Inflammatory macrophage treated with lipopolysaccharide for 1 hour (primary cell): ENCODE measurements at regions not wholly inside any gene's neighbourhood (a gene's known extent, or its start where the extent isn't known, plus 50 kb on each side); places are given as distances from the start of the nearest gene placed in this dataset.
"Not testable (repeated sequence)": the region's sequence is repeated elsewhere in the genome, so short reads cannot be mapped to it uniquely, and the experiment has no call there.

Source experiments
- DNase-seq, 2 donors: peaks; one replicate each; pipeline ENCODE4 v3.0.0-alpha.2; 2020 to 2022

DNA sequence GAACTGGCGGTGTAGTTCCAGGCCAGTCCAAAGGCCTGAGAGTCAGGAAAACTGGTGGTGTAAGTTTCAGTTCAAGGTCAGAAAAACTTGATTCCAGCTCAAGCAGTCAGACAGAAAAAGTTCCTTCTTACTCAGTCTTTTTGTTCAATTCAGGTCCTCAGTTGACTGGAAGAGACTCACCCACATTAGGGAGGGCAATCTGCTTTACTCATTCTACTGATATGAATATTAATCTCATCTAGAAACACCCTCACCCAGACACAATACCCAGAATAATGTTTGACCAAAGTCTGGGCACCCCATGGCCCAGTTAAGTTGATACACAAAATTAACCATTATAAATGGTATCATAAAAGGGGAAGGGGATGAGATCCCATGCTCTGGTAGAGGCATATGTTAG lies 50.1 kb upstream of the LTA4H start:
- no peak for DNase-seq

- not testable (repeated sequence) for DNase-seq
These were observed 50.8 kb upstream of the LTA4H start for GRCh38 chr12:96086190-96086589.

GRCh38 chr12:96091833-96092232 lies 56.4 kb upstream of the LTA4H start:
- DNase-seq = no peak

DNA sequence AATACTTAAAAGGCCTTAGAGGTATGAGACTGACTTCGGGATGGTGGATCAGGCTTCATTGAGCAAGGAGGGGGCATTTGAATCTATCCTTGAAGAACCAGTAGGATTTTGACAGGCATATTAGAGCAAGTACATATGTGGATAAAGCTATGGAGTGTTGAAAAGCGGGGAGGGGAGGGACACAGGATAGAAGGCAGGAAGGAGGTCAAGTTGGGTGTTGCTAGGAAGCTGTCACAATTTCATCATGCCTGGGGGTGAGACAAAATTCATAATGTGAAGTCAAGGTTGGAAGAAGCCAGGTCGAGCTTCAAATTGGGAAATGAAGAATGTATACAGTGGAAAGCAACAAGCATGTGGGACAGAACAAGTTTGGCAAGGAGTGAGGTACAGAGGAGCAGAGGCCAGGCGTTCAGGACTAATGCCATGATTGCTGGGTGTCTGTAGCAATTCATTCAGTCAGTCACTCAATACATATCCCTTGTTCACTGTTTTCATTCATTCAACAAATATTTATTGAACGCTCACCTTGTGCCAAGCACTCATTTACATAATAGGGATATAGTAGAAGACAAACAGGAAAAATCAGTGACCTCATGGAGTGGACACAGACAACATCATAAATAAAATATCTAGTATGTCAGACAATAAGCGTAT lies 58.3 kb upstream of the LTA4H start:
- no peak for DNase-seq

- peak in 1 of 2 donors; percentile 3 for DNase-seq
These were observed 58.8 kb upstream of the LTA4H start for GRCh38 chr12:96094201-96094600.

- no peak for DNase-seq
These were observed 63.2 kb upstream of the LTA4H start for GRCh38 chr12:96098631-96099030.

- peak; percentile 46 to 71 for DNase-seq
These were observed 64.0 kb upstream of the LTA4H start for GRCh38 chr12:96099421-96099820.

GRCh38 chr12:96099986-96100385 lies 64.6 kb upstream of the LTA4H start:
- no peak for DNase-seq

DNA sequence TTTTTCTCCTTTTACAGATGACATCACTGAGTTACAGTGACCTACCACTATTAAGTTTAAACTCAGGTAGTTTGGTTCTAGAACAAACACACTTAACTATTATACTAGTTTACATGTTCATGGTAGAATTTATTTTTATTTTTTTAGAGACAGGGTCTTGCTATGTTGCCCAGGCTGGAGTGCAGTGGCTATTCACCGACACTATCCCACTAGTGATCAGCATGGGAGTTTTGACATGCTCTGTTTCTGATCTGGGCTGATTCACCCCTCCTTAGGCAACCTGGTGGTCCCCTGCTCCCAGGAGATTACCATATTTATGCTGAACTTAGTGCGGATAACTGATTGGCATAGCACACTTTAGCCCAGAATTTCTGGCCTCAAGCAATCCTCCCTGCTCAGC lies 66.4 kb upstream of the LTA4H start:
- no peak for DNase-seq

DNA sequence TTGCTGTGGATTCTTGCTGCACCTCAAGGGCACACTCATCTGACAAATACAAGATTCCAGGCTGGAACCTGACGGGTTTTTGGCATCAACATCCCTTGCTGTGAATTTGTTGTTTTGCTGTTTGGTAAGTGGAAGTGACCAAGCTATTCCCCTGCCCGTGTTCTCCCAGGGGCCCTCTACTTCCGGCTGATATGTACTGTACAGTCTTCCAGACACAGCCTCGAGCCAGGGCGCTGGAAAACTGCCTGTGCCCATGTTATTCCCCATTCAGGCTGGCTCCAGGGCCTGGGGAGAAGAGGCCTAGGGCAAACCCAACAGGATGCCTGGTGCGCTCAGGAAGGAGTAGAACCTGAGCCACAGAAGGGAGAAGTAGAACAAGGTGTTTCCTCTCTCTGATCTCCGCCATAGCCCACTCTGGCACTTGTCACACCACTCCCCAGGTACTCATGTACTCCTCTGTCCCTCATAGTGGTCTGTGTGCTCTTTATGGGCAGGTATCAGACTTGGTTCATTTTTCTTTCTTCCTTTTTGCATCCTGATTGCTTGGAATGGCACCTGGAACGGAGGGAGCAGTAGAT lies 67.8 kb upstream of the LTA4H start:
- DNase-seq = no peak

GRCh38 chr12:96104566-96104965 lies 69.2 kb upstream of the LTA4H start:
- DNase-seq = no peak

- DNase-seq = no peak
These were observed 70.8 kb upstream of the LTA4H start for GRCh38 chr12:96106137-96106536.

GRCh38 chr12:96107236-96107635 lies 71.8 kb upstream of the LTA4H start:
- no peak for DNase-seq

DNA sequence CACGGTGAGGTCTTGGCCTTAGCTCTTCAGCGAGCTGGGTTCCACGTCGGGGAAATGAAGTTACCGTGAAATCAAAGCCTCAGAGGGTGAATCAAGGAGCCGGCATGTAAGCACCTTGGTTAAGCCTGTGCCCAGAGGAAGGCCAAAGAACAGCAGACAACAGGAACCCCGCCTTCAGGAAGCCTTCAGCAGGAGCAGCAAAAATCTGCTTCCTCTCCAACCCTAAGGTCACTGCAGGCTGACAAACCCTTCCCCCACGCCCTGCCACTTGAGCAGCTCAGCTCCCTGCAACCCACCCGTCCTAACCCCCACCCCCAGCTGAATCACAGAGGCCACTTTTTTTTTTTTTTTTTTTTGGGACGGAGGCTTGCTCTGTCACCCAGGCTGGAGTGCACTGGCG lies 72.9 kb upstream of the LTA4H start:
- DNase-seq = peak; percentile 42 to 47

DNA sequence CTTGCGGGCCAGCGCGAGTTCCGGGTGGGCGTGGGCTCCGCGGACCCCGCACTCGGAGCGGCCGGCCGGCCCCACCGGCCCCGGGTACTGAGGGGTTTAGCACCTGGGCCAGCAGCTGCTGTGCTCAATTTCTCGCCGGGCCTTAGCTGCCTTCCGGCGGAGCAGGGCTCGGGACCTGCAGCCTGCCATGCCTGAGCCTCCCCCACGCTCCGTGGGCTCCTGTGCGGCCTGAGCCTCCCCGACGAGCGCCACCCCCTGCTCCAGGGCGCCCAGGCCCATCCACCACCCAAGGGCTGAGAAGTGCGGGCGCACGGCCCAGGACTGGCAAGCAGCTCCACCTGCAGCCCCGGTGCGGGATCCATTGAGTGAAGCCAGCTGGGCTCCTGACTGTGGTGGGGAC lies 73.6 kb upstream of the LTA4H start:
- not testable (repeated sequence) for DNase-seq

- no peak for DNase-seq
These were observed 77.3 kb upstream of the LTA4H start for GRCh38 chr12:96112733-96113132.

DNA sequence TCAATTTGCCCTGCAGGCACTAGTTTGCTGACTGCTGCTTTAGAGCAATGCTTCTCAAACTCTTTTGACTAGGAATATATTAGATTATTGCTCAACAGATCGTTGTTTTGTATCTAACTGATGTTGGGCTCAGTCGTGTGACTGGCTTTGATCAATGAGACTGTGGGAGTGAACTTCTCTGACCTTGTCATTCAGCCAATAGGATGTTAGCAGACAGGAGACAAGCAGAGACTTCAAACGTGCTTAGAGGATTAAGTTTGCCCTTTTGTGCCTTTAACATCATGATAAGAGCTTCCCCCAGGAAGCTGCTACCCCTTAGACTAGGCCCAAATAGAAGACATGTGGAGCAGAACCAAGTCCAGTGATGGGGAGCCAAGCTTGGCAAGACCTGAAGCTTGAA lies 76.7 kb upstream of the ELK3 start:
- no peak for DNase-seq

GRCh38 chr12:96120359-96121100 lies 73.6 kb upstream of the ELK3 start:
- peak; percentile 78 to 83 for DNase-seq

DNA sequence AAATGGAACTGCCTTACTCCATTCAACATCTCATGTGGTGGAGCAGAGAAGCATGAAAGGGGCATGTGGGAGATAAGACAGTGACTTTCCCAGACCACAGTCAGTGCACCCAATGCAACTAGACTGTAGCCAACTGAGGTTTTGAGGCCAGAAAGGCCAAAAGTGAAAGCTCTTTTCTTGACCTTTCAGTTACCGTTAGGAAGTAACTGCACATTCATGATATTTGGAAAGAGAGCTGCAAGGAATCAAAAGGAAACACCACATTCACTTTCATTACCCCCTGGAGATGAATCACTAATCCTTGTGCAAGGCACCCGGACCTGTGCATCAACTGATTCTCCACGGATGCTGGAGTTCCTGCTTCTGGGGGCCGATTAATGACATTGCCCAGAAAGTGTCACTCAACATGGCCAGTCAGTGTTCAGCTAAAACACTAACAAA lies 72.9 kb upstream of the ELK3 start:
- DNase-seq = peak; percentile 84 to 88

- DNase-seq = not testable (repeated sequence)
These were observed 65.9 kb upstream of the ELK3 start for GRCh38 chr12:96128292-96128691.

GRCh38 chr12:96130396-96131059 lies 63.6 kb upstream of the ELK3 start:
- DNase-seq = no peak

- DNase-seq = no peak
These were observed 62.9 kb upstream of the ELK3 start for GRCh38 chr12:96131230-96131788.

DNA sequence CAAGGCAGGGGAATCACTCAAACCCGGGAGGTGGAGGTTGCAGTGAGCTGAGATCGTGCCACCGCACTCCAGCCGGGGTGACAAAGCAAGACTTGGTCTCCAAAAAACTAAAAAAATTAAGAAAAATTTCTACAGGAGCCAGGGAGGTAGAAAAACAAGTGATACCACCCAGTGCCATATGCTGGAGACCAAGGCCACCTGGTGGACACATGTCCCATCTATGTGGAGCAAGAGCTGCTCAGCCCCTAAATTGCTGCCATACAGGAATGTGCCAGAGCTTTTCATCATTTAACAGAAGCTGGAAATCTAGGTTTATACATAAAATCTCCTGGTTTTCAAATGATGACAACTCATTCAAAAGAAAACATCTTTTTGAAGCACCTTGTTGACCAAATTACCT lies 61.4 kb upstream of the ELK3 start:
- no peak for DNase-seq
